Activated T-cell treated with anti-CD3 and anti-CD28 coated beads for 48 hours (primary cell): ENCODE measurements at regions not wholly inside any gene's neighbourhood (a gene's known extent, or its start where the extent isn't known, plus 50 kb on each side); places are given as distances from the start of the nearest gene placed in this dataset.
"Not testable (repeated sequence)": the region's sequence is repeated elsewhere in the genome, so short reads cannot be mapped to it uniquely, and the experiment has no call there.

Experiments
- DNase-seq: peaks from one replicate; pipeline ENCODE4 v3.0.0-alpha.2; 2020; ENCODE audit warnings: low read depth

GRCh38 chr12:28693565-28694219 lies 455.4 kb upstream of the FAR2 start:
- no peak for DNase-seq

GRCh38 chr12:28698553-28698952 lies 450.5 kb upstream of the FAR2 start:
- DNase-seq, result no peak

GRCh38 chr12:28699029-28699428 lies 450.0 kb upstream of the FAR2 start:
- no peak for DNase-seq

GRCh38 chr12:28700161-28700560 lies 448.9 kb upstream of the FAR2 start:
- no peak for DNase-seq

GRCh38 chr12:28704477-28705169 lies 444.5 kb upstream of the FAR2 start:
- DNase-seq, result no peak

GRCh38 chr12:28708918-28709371 lies 440.1 kb upstream of the FAR2 start:
- DNase-seq, result no peak

GRCh38 chr12:28709986-28710685 lies 438.9 kb upstream of the FAR2 start:
- DNase-seq, result no peak

GRCh38 chr12:28710882-28711281 lies 438.2 kb upstream of the FAR2 start:
- no peak for DNase-seq

- no peak for DNase-seq
These were observed 437.7 kb upstream of the FAR2 start for GRCh38 chr12:28711421-28711820.

- no peak for DNase-seq
These were observed 406.3 kb upstream of the FAR2 start for GRCh38 chr12:28742791-28743190.

- no peak for DNase-seq
These were observed 402.2 kb upstream of the FAR2 start for GRCh38 chr12:28746734-28747325.

- no peak for DNase-seq
These were observed 398.0 kb upstream of the FAR2 start for GRCh38 chr12:28750946-28751685.

GRCh38 chr12:28755027-28755426 lies 394.1 kb upstream of the FAR2 start:
- DNase-seq, result no peak

- no peak for DNase-seq
These were observed 389.7 kb upstream of the FAR2 start for GRCh38 chr12:28759333-28759732.

- DNase-seq, result not testable (repeated sequence)
These were observed 388.8 kb upstream of the FAR2 start for GRCh38 chr12:28760040-28760903.

GRCh38 chr12:28761897-28762296 lies 387.2 kb upstream of the FAR2 start:
- DNase-seq, result not testable (repeated sequence)

GRCh38 chr12:28766398-28766797 lies 382.7 kb upstream of the FAR2 start:
- DNase-seq, result no peak

- no peak for DNase-seq
These were observed 381.2 kb upstream of the FAR2 start for GRCh38 chr12:28767836-28768348.

GRCh38 chr12:28770322-28770721 lies 378.8 kb upstream of the FAR2 start:
- DNase-seq, result no peak

- DNase-seq, result no peak
These were observed 377.1 kb upstream of the FAR2 start for GRCh38 chr12:28771968-28772367.

- no peak for DNase-seq
These were observed 373.5 kb upstream of the FAR2 start for GRCh38 chr12:28775556-28775955.
